GM21390 (cell line): ENCODE measurements at regions not wholly inside any gene's neighbourhood (a gene's known extent, or its start where the extent isn't known, plus 50 kb on each side); places are given as distances from the start of the nearest gene placed in this dataset.

Source experiments
- ATAC-seq: cut with Tn5 transposase; IDR thresholded peaks from one replicate; pipeline ENCODE4 v1.9.1; 2021; ENCODE audit not compliant: unreplicated experiment

GRCh38 chr11:42025121-42025803, 565.8 kb upstream of the LRRC4C start:
- ATAC-seq, result no peak

GRCh38 chr11:42034826-42035225, 575.4 kb upstream of the LRRC4C start:
- no peak for ATAC-seq

GRCh38 chr11:42036201-42036600, 576.7 kb upstream of the LRRC4C start:
- no peak for ATAC-seq

GRCh38 chr11:42043312-42043711, 583.9 kb upstream of the LRRC4C start:
- ATAC-seq, result no peak

- ATAC-seq, result no peak
Observed at GRCh38 chr11:42047637-42048555, 588.4 kb upstream of the LRRC4C start.

- no peak for ATAC-seq
Observed at GRCh38 chr11:42049186-42049585, 589.7 kb upstream of the LRRC4C start.

- no peak for ATAC-seq
Observed at GRCh38 chr11:42049650-42050049, 590.2 kb upstream of the LRRC4C start.

- no peak for ATAC-seq
Observed at GRCh38 chr11:42054351-42054900, 595.0 kb upstream of the LRRC4C start.

GRCh38 chr11:42055606-42056005, 596.2 kb upstream of the LRRC4C start:
- no peak for ATAC-seq

GRCh38 chr11:42058794-42059193, 599.3 kb upstream of the LRRC4C start:
- no peak for ATAC-seq

GRCh38 chr11:42065199-42065598, 605.7 kb upstream of the LRRC4C start:
- ATAC-seq, result no peak

GRCh38 chr11:42066113-42066512, 606.7 kb upstream of the LRRC4C start:
- no peak for ATAC-seq

- ATAC-seq, result no peak
Observed at GRCh38 chr11:42074306-42074705, 614.9 kb upstream of the LRRC4C start.

- no peak for ATAC-seq
Observed at GRCh38 chr11:42075180-42075579, 615.7 kb upstream of the LRRC4C start.

GRCh38 chr11:42077794-42078193, 618.3 kb upstream of the LRRC4C start:
- no peak for ATAC-seq

GRCh38 chr11:42085736-42086135, 626.3 kb upstream of the LRRC4C start:
- ATAC-seq, result no peak

- ATAC-seq, result no peak
Observed at GRCh38 chr11:42093541-42093940, 634.1 kb upstream of the LRRC4C start.

GRCh38 chr11:42098075-42098474, 638.6 kb upstream of the LRRC4C start:
- no peak for ATAC-seq

- ATAC-seq, result no peak
Observed at GRCh38 chr11:42112866-42113265, 653.4 kb upstream of the LRRC4C start.

- no peak for ATAC-seq
Observed at GRCh38 chr11:42114927-42115326, 655.5 kb upstream of the LRRC4C start.

- no peak for ATAC-seq
Observed at GRCh38 chr11:42138454-42138853, 679.0 kb upstream of the LRRC4C start.

GRCh38 chr11:42145311-42145710, 685.9 kb upstream of the LRRC4C start:
- ATAC-seq, result no peak
